GM21528 (cell line): ENCODE measurements at regions not wholly inside any gene's neighbourhood (a gene's known extent, or its start where the extent isn't known, plus 50 kb on each side); places are given as distances from the start of the nearest gene placed in this dataset.

ENCODE experiments used
- ATAC-seq: cut with Tn5 transposase; IDR thresholded peaks from one replicate; pipeline ENCODE4 v1.9.1; 2021; ENCODE audit warnings: mild to moderate bottlenecking, moderate library complexity; ENCODE audit not compliant: unreplicated experiment, low FRiP score

GRCh38 chr5:8868283-8868682 lies 677.6 kb downstream of the SEMA5A start:
- ATAC-seq = no peak

- ATAC-seq = no peak
These were observed 675.9 kb downstream of the SEMA5A start for GRCh38 chr5:8869932-8870331.

- ATAC-seq = no peak
These were observed 675.4 kb downstream of the SEMA5A start for GRCh38 chr5:8870349-8870958.

GRCh38 chr5:8870959-8871355 lies 674.9 kb downstream of the SEMA5A start:
- ATAC-seq = no peak

GRCh38 chr5:8871446-8871845 lies 674.4 kb downstream of the SEMA5A start:
- ATAC-seq = no peak

- ATAC-seq = no peak
These were observed 670.2 kb downstream of the SEMA5A start for GRCh38 chr5:8875722-8876121.

GRCh38 chr5:8879248-8879647 lies 666.6 kb downstream of the SEMA5A start:
- ATAC-seq = no peak

- no peak for ATAC-seq
These were observed 661.8 kb downstream of the SEMA5A start for GRCh38 chr5:8884029-8884428.

- ATAC-seq = no peak
These were observed 652.9 kb downstream of the SEMA5A start for GRCh38 chr5:8892926-8893325.

- no peak for ATAC-seq
These were observed 651.8 kb downstream of the SEMA5A start for GRCh38 chr5:8894031-8894430.

GRCh38 chr5:8895062-8895461 lies 650.8 kb downstream of the SEMA5A start:
- no peak for ATAC-seq

GRCh38 chr5:8895599-8895998 lies 650.3 kb downstream of the SEMA5A start:
- no peak for ATAC-seq

GRCh38 chr5:8897316-8897715 lies 648.6 kb downstream of the SEMA5A start:
- ATAC-seq = no peak

GRCh38 chr5:8905021-8905420 lies 640.9 kb downstream of the SEMA5A start:
- no peak for ATAC-seq

GRCh38 chr5:8906303-8906967 lies 639.4 kb downstream of the SEMA5A start:
- ATAC-seq = no peak

- ATAC-seq = no peak
These were observed 638.6 kb downstream of the SEMA5A start for GRCh38 chr5:8907168-8907868.

GRCh38 chr5:8908055-8908683 lies 637.7 kb downstream of the SEMA5A start:
- ATAC-seq = no peak

GRCh38 chr5:8912106-8912505 lies 633.8 kb downstream of the SEMA5A start:
- no peak for ATAC-seq

- ATAC-seq = no peak
These were observed 632.4 kb downstream of the SEMA5A start for GRCh38 chr5:8913522-8913921.

- ATAC-seq = no peak
These were observed 626.8 kb downstream of the SEMA5A start for GRCh38 chr5:8919096-8919495.

- ATAC-seq = no peak
These were observed 622.3 kb downstream of the SEMA5A start for GRCh38 chr5:8923526-8923925.
